Suprapubic skin (tissue), 4 donors: ENCODE measurements at regions not wholly inside any gene's neighbourhood (a gene's known extent, or its start where the extent isn't known, plus 50 kb on each side); places are given as distances from the start of the nearest gene placed in this dataset.

ENCODE experiments used
- DNase-seq, 2 donors: peaks; one replicate each; pipeline ENCODE4 v3.0.0-alpha.2; 2019; ENCODE audit warnings: low spot score in 2 of 2
- H3K27ac ChIP-seq: fragments of 200-600 bp; sonication (generic); one replicate; pipeline ENCODE4 v1.5.1; 2019
- H3K27me3 ChIP-seq: fragments of 200-600 bp; sonication (generic); one replicate; pipeline ENCODE4 v1.5.1; 2019
- H3K36me3 ChIP-seq: fragments of 200-600 bp; sonication (generic); one replicate; pipeline ENCODE4 v1.5.1; 2019
- H3K4me1 ChIP-seq: fragments of 200-600 bp; sonication (generic); one replicate; pipeline ENCODE4 v1.5.1; 2019
- H3K4me3 ChIP-seq: fragments of 200-600 bp; sonication (generic); one replicate; pipeline ENCODE4 v1.5.1; 2019; ENCODE audit warnings: mild to moderate bottlenecking
- H3K9me3 ChIP-seq: fragments of 200-600 bp; sonication (generic); one replicate; pipeline ENCODE4 v1.5.1; 2019
- EP300 ChIP-seq: sonication (generic); formaldehyde crosslinking; IDR thresholded peaks from one replicate; pipeline ENCODE4 v1.6.1; 2017; ENCODE audit warnings: antibody characterized with exemption
- POLR2A ChIP-seq, 2 donors: fragments of 450-650 bp; IDR thresholded peaks; one replicate each; pipeline ENCODE4 v1.6.1; 2017; ENCODE audit warnings: antibody characterized with exemption in 2 of 2, mild to moderate bottlenecking in 2 of 2, moderate library complexity in 2 of 2
- POLR2AphosphoS5 ChIP-seq, 3 donors: sonication (generic); formaldehyde crosslinking; IDR thresholded peaks; one replicate each; pipeline ENCODE4 v1.6.1; 2017; ENCODE audit warnings: antibody characterized with exemption in 3 of 3
- WGBS: methylation state at CpG from one replicate; pipeline ENCODE4 v1.1.5; 2018; 5-methylcytosine and 5-hydroxymethylcytosine counted together
- TF ChIP-seq, protein P1 (sequence below), 2 donors: fragments of 200-600 bp in 1 of 2; fragments of 450-650 bp in 1 of 2; sonication (generic) in 1 of 2; IDR thresholded peaks; one replicate each; pipeline ENCODE4 v1.5.1; 2016 to 2019; ENCODE audit warnings: antibody characterized with exemption in 2 of 2, mild to moderate bottlenecking in 1 of 2, moderate library complexity in 1 of 2

DNA sequence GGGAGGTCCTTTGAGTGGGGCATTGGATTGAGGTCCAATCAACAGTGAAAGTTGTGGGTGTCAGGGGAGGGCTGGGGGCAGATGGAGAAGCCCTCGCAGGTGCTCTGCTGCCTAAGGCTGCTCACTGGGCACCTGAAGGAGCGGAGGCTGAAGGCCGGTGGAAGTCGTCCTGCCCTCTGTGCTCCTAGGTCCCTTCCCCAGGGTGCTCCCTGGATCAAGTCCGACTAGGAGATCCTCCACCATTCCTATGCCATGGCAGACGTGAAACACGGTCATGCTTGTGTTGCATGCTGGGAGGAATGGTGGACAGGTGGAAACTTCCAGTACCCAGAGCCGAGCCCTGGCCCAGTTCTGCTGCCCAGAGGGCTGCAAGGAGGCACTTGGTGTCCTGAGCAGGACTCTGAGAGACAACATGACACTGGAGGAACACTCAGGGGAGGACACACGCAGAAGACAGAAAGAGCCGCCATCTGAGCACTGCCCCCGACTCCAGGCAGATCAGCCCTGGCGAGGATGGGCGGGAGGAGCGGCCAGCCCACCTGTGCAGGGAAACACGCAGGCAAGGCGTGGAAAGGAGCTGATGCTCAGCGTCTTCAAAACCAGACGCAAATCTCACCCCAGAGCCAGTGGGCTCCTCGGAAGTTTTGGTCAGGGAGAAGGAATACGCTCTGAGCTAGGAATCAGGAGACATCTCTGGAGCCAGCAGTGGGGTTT, 786.8 kb downstream of the BRD1 start:
- WGBS: 89% methylated on average over 12 of the region's 20 CpGs
- Histone ChIP-seq H3K9me3 (no peaks in the 10 kb centered on the region), H3K4me3 (no peak overlapping the region), H3K27me3 (peaks cover 37% of the 10 kb centered on the region), H3K27ac (no peak overlapping the region), H3K36me3 (no peaks in the 10 kb centered on the region), H3K4me1 (no peaks in the 10 kb centered on the region)
- peak in 1 of 2 donors; percentile 40 for DNase-seq
- TF ChIP-seq POLR2AphosphoS5 (IDR thresholded peaks at IDR 0.05): no peak
- TF ChIP-seq, protein P1, sequence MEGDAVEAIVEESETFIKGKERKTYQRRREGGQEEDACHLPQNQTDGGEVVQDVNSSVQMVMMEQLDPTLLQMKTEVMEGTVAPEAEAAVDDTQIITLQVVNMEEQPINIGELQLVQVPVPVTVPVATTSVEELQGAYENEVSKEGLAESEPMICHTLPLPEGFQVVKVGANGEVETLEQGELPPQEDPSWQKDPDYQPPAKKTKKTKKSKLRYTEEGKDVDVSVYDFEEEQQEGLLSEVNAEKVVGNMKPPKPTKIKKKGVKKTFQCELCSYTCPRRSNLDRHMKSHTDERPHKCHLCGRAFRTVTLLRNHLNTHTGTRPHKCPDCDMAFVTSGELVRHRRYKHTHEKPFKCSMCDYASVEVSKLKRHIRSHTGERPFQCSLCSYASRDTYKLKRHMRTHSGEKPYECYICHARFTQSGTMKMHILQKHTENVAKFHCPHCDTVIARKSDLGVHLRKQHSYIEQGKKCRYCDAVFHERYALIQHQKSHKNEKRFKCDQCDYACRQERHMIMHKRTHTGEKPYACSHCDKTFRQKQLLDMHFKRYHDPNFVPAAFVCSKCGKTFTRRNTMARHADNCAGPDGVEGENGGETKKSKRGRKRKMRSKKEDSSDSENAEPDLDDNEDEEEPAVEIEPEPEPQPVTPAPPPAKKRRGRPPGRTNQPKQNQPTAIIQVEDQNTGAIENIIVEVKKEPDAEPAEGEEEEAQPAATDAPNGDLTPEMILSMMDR (IDR thresholded peaks at IDR 0.05): no peak
- TF ChIP-seq POLR2A (IDR thresholded peaks at IDR 0.05): no peak
- TF ChIP-seq EP300: no peak

DNA sequence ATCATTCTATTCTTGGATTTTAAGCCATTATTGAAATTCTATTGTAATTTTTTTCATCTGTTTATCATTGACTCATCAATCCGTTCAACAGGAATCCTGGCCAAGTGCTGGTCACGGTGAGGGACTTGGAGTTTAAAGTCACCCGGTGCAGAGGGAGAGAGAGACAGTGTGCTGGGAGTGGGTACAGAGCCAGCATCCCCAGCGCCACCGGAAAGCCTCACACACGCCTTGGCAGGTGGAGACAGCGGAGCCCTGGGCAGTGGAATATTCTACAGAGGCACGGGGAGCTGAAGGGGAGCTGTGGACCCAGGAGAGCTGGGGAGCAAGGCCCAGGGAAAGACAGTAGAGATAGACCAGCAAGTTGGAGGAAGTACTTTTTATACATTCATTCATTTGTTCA, 787.6 kb downstream of the BRD1 start:
- WGBS: 42% methylated on average over 8 of the region's 8 CpGs
- H3K27me3 ChIP-seq: peaks cover 37% of the 10 kb centered on the region
- H3K27ac ChIP-seq: no peak overlapping the region
- no peaks in the 10 kb centered on the region for H3K36me3 ChIP-seq
- no peak for DNase-seq
- no peaks in the 10 kb centered on the region for H3K9me3 ChIP-seq
- no peaks in the 10 kb centered on the region for H3K4me1 ChIP-seq
- TF ChIP-seq POLR2A (IDR thresholded peaks at IDR 0.05) (no peak), EP300 (no peak), POLR2AphosphoS5 (IDR thresholded peaks at IDR 0.05) (no peak)
- TF ChIP-seq, protein P1 (IDR thresholded peaks at IDR 0.05): no peak
- H3K4me3 ChIP-seq: no peak overlapping the region

DNA sequence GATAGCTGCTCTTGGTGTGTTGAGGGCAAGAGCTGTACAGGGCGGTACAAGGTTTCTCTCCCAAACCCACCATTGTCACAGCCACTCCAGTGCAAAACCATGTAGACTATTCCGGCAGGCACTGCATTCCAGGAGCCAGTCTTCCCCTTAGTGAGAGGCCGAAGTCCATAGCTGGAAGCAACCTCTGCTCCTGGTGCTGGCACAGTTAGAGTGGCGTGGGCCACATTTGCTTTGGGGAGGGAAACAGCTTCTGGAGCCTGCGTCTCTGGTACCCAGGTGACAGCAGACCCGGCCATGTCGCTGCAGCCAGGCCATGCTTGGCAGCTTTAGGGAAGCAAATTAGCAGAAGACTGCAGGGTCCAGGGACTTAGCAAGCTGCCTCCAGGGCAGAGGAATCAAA, 788.0 kb downstream of the BRD1 start:
- H3K4me1 ChIP-seq: no peaks in the 10 kb centered on the region
- no peak overlapping the region for H3K27ac ChIP-seq
- H3K36me3 ChIP-seq: no peaks in the 10 kb centered on the region
- no peak overlapping the region for H3K4me3 ChIP-seq
- peaks cover 38% of the 10 kb centered on the region for H3K27me3 ChIP-seq
- no peaks in the 10 kb centered on the region for H3K9me3 ChIP-seq
- 77% methylated on average over 6 of the region's 7 CpGs for WGBS
- no peak for TF ChIP-seq POLR2A (IDR thresholded peaks at IDR 0.05)
- no peak for TF ChIP-seq POLR2AphosphoS5 (IDR thresholded peaks at IDR 0.05)
- no peak for TF ChIP-seq EP300
- TF ChIP-seq, protein P1 (IDR thresholded peaks at IDR 0.05): no peak
- no peak for DNase-seq

DNA sequence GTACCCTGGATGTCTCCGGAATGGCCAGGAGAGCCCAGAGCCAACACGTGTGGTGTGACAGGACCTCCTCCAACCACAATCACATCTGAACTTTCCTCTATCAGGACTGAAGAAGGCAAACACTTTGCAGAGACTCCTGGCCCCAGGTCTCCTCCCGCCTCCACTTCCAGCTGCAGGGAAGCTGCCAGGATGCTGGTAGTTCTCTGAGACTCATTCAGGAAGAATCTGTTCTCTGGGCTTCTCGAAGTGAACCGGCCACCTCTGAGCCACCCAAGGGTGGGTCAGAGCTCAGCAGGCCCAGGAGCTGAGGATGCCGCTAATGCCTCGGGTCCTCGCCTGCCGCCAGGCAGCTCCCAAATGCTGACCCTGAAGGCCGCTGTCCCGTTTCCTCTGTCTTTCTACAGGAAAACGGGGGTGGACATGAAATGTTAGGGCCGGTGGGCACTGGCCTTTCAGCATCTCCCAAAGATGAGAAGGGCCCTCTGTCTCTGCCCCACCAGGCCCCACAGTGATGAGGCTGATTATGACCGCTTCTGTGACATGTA, 789.9 kb downstream of the BRD1 start:
- no peak for DNase-seq
- WGBS: 89% methylated on average over 13 of the region's 14 CpGs
- H3K36me3 ChIP-seq: no peaks in the 10 kb centered on the region
- no peaks in the 10 kb centered on the region for H3K9me3 ChIP-seq
- H3K4me1 ChIP-seq: no peaks in the 10 kb centered on the region
- H3K27me3 ChIP-seq: peaks cover 38% of the 10 kb centered on the region
- no peak for TF ChIP-seq EP300
- H3K4me3 ChIP-seq: no peak overlapping the region
- H3K27ac ChIP-seq: no peak overlapping the region

DNA sequence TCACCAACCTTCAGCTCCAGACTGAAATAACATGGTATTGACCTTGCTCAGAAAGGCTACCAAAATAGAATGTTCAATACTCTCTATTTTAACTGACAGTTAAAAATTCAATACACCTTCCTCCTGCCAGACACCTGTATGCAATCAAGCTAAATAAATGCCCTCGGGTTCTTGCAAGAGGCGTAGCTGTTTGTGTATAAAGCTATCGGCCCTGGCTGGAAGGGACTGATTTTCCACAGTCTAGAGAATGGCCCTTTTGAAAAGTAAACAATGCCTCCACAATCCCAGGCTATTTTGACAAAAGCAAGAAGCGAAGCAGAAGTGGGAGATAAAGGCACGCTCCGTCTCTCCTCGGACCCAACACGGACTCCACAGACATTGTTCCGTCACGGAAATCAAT, 791.2 kb downstream of the BRD1 start:
- 86% methylated on average over 10 of the region's 10 CpGs for WGBS
- H3K9me3 ChIP-seq: no peaks in the 10 kb centered on the region
- no peaks in the 10 kb centered on the region for H3K36me3 ChIP-seq
- TF ChIP-seq POLR2AphosphoS5 (IDR thresholded peaks at IDR 0.05) (no peak), POLR2A (IDR thresholded peaks at IDR 0.05) (no peak), EP300 (no peak)
- TF ChIP-seq, protein P1 (IDR thresholded peaks at IDR 0.05): no peak
- no peak overlapping the region for H3K27ac ChIP-seq
- H3K4me1 ChIP-seq: no peaks in the 10 kb centered on the region
- H3K4me3 ChIP-seq: no peak overlapping the region
- H3K27me3 ChIP-seq: peaks cover 48% of the 10 kb centered on the region
- DNase-seq: no peak
